C4-2B (cell line): ENCODE measurements at regions not wholly inside any gene's neighbourhood (a gene's known extent, or its start where the extent isn't known, plus 50 kb on each side); places are given as distances from the start of the nearest gene placed in this dataset.
"Not testable (repeated sequence)": the region's sequence is repeated elsewhere in the genome, so short reads cannot be mapped to it uniquely, and the experiment has no call there.

ENCODE experiments used
- CTCF ChIP-seq: fragments of 450-650 bp; conservative IDR thresholded peaks from 2 replicates; pipeline ENCODE4 v1.5.1; 2017; ENCODE audit warnings: mild to moderate bottlenecking
- ZFX ChIP-seq: fragments of 450-650 bp; IDR thresholded peaks from 2 replicates; pipeline ENCODE4 v1.6.1; 2017

DNA sequence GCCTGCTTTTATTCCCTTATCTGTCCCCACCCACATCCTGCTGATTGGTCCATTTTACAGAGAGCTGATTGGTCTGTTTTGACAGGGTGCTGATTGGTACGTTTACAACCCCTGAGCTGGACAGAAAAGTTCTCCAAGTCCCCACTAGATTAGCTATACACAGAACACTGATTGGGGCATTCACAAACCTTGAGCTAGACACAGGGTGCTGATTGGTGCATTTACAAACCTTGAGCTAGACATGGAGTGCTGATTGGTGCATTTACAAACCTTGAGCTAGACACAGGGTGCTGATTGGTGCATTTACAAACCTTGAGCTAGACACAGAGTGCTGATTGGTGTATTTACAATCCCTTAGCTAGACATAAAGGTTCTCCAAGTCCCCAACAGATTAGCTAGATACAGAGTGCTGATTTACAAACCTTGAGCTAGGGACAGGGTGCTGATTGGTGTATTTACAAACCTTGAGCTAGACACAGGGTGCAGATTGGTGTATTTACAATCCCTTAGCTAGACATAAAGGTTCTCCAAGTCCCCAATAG lies 158.2 kb downstream of the BRD1 start:
- not testable (repeated sequence) for TF ChIP-seq CTCF, ZFX
